SK-MEL-5 (cell line): ENCODE measurements at regions not wholly inside any gene's neighbourhood (a gene's known extent, or its start where the extent isn't known, plus 50 kb on each side); places are given as distances from the start of the nearest gene placed in this dataset.

Experiments used
- DNase-seq: peaks from one replicate; pipeline ENCODE4 v3.0.0-alpha.2; 2016; ENCODE audit warnings: low read depth, low spot score
- in situ Hi-C: cut with HindIII; loops from 2 replicates; pipeline ENCODE4 v1.10.0; 2016; ENCODE audit warnings: low sequenced_read_pairs, high pct_unique_total_duplicates, low pct_unique_long_range_greater_than_20kb

DNA sequence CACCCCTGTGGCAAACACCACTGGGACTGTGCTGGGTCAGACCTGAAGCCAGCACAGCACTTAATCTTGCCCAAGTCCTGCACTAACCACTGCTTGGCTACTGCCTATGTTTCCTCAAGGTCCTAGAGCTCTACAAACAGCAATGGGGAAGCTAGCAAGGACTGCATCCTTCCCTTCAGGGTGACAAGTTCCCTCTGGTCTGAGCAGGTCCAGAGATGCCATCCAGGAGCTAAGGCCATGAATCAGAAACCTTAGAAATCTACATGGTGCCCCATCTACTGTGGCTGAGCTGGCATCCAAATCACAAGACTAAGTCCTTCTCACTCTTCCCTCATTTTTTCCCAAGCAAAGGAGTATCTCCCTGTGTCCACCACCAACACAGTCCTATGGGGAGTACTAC lies 239.7 kb upstream of the UGT8 start:
- DNase-seq, result no peak
- in situ Hi-C loops, result no loop called here

DNA sequence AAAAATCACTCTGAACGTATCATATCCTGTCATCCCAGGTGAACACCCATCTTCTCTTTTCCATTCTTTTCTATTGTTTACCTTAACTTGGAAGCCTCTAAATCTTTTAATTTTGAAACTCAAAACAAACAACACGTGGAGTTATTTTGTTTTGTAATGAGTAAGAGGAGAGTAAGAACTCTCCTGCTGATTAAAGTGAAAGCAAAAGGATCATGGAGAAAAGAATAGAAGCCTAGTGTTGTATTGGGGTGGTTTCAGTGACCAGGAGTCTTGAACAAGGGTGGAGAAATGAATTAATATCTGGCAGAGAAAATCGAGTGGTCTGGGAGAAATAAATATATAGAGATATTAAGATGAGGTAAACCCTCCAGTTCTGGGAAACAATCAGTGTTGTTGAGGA lies 237.4 kb upstream of the UGT8 start:
- DNase-seq, result no peak
- in situ Hi-C loops, result no loop called here

DNA sequence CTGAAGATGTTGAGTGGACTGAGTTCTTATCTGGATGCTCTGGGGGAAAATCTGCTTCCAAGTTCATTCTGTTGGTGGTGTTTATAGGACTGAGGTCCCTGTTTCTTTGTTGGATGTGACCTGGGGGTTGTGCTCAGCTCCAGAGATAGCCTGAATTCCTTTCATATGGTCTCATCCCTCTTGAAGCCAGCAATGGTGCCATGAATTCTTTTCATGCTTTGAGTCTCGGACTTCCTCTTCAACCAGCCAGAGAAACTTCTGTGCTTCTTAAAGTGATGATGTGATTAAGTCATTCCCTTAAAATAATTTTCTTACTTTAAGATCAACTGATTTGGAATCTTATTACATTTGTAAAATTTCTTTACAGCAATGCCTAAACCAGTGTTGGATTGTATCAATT lies 233.8 kb upstream of the UGT8 start:
- DNase-seq, result no peak
- in situ Hi-C loops, result no loop called here

DNA sequence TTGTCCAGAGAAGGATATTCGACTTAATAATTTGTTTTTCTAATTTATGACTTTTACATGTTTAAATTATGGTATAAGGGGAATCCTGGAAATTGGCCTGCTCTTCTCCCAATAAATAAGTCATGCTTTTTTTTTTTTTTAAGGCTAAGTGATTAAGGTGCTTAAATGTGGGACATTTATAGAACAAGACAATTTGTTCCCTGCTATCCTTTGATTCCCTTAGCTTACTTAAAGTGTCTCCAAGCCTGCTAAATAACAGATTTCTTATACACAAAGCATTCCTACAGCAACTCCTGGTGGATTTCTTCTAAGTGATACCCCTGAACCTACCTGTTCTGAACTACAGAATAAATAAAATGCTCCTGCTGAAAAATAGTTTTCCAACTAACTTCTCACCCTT lies 233.0 kb upstream of the UGT8 start:
- DNase-seq, result no peak
- in situ Hi-C loops, result no loop called here

DNA sequence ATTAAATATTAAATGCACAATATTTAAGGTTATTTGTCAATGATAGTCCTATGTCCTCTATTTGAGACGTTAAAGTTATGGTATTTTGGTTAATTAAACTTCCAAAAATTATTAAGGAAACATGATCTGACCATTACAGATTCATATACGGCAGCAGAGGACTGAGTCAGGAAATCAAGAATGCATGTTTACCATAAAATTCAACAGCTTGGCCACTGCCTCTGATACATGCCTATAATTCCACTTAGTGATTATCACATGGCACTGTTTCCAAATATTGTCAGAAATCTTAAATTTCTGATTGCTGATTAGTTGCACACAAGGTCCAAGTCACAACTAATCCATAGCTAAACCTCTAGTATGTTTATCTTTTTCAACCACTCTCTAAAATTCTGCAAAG lies 232.2 kb upstream of the UGT8 start:
- in situ Hi-C loops, result no loop called here
- DNase-seq, result no peak

DNA sequence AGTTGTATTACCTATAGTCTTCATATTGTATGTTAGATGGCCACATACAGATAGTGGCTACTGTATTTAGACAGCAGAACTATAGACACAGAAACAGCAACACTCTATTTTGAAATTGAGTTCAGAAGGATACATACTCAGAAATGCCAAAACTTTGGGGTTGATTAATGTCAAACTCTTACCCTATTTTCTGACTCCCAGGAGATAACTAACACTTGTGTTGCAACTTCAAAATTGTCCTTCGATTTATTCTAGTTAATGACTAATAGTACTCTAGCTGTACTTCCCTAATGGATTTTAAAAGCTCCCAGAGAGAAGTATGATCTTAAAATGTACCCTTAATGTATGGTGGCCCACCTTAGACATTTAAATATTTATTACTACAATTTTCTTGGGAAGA lies 229.9 kb upstream of the UGT8 start:
- in situ Hi-C loops, result no loop called here
- no peak for DNase-seq

DNA sequence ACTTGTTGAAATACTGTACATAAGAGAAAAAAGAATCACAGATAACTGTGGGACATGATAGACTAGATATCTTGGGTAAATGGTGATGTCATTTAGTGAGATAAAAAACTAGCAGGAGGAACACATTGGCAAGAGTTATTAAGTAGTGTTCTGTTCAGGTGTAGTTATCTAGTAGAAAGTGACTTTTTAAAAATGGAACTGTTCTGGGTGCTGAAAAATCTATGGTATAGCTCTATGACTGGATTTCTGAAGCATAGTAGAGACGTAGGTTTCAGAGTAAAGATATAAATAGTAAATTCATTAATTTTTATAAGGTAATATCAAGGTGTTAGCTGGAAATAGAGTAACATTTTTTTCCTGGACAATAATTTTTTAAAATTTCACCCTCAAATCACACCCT lies 225.1 kb upstream of the UGT8 start:
- no peak for DNase-seq
- in situ Hi-C loops, result no loop called here

DNA sequence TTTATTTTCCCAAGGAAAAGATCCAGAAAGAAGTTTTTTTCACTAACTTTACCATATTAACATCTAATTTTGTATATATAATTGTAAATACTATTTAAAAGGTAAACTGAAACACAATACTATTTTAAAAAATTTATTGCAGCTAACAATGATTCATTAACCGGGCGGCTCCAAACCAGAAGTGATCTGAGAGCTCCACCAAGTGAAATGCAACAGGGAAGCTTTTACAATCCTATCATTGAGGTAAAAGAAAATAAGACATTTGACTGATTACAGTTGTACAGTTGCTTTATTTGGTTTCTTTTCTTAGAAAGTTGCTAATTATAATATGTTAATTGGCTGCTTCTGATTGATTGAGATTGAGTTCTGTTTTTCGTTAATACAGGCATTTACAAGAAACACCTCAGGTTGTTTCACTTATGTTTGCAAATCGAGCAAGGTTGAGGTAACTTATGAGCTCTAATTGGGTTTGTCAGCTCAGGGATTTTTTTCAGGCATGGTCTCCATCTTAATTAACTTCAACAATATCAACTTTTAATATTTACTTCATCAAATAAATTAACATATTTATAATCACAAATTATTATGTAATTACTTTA lies 220.2 kb upstream of the UGT8 start:
- DNase-seq, result peak; percentile 44
- in situ Hi-C loops, result no loop called here

DNA sequence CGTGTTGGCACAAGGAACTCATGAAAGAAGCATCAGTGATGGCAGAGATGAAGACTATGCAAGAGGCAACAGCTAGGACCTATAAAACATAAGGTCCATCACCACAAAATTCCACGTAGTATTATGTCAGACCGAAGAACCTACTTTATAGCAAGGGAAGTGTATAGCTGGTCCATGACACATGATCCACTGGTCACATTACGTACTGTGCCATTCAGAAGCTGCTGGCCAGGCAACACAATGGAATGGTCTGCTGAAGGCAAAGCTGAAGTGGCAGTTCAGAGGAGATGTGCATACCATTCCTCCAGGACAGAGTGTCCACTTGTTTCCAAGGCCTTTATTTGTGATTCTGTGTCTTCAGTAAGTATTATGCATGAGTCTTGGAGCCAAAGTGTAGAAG lies 215.5 kb upstream of the UGT8 start:
- in situ Hi-C loops, result no loop called here
- no peak for DNase-seq

DNA sequence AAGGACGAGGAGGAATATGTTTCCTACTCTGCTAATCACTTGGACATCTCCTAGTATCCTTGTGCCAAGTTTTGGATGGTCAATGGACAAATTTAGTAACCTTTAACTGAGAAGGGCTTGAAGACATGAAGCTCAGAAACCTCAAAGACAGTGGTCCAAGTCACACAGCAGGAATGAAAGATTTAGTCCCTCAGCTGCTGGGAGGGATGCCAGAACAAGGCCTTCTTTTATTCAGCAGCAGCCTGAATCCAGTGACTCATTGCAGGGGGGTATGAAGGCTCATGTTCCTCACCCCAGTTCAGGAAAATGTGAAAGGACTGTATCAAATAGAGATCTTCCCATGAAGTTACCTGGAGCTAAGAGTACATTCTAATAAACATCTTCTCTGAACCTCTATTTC lies 214.9 kb upstream of the UGT8 start:
- peak; percentile 73 for DNase-seq
- in situ Hi-C loops, result no loop called here

DNA sequence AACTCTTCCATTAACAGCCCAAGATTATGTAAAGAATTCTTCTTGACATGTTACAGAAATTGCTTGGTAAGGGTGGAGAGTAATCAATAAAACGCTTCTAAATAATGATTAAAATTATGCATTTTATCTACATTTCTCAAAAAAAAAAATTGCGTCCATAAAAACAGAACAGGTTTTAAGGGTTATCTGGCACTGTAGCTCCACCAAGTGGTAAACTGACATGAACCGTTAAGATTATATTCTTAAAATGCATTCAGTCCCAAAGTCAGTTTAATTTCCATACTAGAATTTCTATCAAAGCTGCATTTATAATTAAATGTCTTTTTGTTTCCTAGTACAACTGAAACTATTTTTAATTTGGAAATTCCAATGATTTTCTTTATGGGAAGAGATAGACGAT lies 214.0 kb upstream of the UGT8 start:
- in situ Hi-C loops, result no loop called here
- DNase-seq, result peak; percentile 47

DNA sequence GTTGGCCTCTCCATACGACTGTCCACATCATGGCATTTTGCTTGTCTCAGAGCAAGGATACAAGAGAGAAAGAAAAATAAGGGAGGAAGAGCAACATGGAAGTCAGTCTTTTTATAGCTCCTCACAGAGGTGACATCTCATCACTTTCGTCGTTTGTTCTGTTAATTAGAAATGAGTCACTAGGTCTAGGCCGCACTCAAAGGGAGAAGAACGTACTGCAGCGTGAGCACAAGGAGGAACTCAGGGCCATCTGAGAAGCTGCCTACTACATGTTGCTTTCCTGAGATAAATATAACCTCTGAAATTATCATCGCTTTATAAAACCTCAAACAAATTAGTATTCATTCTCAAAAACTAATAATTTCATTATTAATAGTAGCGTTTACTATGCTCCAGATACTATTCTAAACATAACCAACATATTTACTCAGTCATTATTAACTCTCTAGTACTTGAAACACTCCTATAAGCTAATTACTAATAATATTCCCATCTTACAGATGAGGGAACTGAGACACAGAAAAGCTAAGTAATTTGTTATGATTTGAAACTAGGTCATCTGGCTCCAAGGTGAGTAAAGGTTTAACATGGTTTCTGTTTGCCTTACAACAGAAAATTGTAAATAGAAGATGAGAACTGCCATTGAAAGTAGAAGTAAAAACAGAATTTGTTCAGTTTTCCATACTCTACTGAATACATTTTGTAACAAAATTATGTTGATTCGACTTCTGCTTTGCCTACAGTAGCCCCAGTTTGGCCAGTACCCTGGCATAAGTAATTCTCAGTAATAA lies 213.2 kb upstream of the UGT8 start:
- DNase-seq, result no peak
- in situ Hi-C loops, result no loop called here

DNA sequence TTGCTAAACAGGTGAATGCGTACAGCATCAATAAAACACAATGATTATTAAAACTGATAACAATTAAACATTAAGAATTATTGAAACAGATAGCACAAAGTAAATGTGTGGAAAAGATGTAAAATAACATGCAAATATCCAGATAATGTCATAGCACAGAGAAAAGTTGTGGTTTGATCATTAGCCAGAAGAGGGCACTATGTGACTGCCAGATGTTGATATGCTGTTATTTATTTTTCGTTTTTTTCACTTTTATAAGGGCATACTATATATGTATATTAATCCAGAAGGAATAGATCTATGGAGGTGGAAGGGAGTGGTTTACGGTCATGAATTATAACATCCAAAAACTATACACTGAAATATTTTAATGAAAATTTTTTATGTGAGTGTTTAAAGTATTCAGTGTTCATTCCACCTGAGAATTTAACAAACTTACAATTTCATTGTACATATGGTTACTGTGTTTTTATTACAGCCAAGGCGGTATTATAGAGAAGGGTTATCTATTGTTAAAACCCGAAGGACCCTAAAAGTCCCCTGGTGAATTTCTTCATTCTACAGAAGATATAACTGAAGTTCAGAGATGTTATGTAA lies 211.9 kb upstream of the UGT8 start:
- DNase-seq, result peak; percentile 47
- in situ Hi-C loops, result no loop called here

DNA sequence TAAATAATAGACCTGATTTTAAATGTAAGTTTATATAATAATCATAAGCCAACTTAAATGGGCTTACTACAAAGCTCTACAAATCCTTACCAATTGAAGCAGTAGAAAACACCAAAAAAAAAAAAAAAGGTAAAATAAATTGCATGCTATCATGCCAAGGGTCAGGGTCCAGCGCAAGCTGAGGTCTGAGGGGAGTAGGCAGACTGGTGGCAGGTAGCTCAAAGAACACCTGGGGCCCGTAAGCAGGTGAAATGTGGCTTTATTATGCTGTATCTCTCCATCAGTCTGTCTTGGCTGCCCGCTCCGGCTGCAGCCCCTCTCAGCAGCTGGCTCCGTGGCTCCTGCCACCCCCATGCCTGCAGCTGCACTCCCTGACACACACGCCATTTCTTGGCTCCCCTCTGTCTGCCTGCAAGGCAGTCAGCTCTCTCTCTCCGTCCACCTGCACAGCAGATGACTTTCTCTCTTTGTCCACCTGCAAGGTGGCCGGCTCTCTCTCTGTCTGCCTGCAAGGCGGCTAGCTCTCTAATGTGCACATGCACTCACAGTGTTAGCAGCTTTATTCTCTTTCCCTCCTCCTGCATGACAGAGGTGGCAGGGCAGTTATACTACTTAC lies 209.4 kb upstream of the UGT8 start:
- in situ Hi-C loops, result no loop called here

DNA sequence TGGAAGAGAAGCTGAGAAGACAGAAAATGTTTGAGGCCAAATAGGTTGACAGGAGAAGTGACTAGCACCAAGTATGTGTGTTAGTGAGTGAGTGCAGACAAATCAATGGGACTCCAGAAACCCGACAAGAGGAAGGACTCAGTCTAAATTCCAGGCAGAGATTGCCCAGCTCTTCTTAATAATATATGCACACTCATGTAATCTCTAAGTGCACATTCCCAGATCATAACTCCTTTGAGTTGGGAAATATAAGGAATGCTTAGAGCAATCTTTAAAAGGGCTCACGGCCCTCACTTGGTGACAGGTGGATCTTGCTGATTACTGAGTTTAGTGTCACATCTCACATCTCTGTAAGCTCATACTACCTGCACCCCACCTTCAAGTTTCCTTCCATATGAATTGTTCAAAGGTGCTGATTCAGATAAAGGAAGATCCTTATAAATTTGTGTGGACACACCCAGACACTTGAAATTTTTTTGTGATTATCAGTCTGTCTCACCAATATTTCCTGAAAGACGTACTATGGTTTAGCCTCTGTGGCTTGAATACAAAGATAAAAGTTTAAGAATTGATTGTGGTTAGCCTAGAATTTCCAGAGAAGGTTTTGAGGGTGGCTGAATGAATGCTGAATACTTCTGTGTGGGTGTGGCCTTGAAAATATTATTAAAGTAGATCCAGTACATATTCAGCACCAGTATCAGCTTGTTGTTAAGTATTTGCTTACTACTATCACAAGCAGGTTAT lies 205.1 kb upstream of the UGT8 start:
- DNase-seq, result no peak
- in situ Hi-C loops, result no loop called here

More for the DNA sequence above, 209.4 kb upstream of the UGT8 start:
- DNase-seq, result no peak

DNA sequence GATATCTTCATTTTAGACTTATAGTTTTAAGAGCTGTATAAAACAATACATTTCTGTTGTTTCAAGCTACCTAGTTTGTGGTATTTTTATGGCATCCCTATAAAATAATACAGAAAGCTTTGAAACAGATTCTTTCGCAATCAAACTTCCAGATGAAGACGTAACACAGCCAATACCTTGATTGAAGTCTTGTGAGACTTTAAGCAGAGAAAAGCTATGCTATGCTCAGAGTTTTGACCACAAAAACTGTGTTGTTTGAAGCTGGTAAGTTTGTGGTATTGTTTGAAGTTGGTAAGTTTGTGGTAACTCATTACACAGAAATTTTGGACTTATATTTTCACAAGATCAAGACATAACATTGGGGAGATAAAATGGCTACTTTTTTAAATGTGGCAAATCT lies 201.8 kb upstream of the UGT8 start:
- no peak for DNase-seq
- in situ Hi-C loops, result no loop called here

DNA sequence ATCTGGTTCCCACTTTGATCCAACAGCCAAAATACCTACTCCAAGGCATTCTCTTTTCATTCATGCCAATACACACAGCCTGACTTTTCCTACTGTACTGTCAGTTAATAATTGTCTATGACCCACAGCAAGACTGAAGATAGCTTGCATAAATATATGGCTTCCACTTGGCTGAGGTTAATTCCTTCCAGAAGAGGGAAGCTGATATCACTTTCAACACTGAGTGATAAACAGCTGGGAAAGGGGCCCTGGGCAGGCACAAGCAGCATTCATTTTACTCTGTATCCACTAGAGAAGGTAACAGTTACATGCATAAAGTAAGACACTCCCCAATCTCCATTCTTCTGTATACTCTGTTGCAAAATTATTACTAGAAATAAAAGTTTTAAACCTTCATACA lies 200.2 kb upstream of the UGT8 start:
- no peak for DNase-seq
- in situ Hi-C loops, result no loop called here

DNA sequence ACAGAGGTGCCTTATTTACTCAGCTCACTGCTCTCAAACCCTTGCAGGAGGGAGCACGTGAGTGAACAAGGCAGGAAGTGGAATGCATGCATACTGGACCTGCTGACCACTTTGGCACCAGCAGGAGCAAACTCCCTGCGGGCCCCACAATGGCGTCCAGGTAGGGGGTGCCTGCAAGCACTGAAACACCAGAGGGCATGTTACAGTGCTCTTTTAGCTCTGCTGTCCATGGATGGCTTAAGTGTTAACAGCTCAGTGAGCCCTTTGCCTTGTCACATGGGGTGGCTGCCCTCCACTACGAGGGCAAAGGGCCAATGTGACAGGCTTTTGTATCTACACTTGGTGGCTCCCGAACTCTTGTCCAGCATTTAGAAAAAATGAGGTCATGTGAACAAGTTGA lies 199.5 kb upstream of the UGT8 start:
- in situ Hi-C loops, result no loop called here
- peak; percentile 12 for DNase-seq
